ENCODE measurements at regions not wholly inside any gene's neighbourhood (a gene's known extent, or its start where the extent isn't known, plus 50 kb on each side); places are given as distances from the start of the nearest gene placed in this dataset.

DNA sequence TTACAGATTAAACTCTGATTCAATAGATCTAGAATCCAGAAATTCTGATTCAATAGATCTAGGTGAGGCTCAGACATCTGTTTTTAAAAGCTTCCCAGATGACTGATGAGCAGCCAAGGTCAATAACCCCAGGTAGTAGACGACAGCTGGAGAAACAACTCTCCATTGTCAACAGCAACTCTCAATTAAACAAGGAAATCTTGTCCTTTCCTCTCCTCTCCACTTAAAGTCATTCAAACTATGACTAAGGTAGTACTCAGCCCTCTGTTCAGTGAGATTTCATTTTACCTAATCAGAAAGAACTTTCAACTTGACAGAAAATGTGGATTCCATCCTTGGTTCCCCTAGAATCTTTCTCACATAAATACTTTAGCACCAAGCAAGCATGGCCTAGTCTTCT lies 94.6 kb upstream of the SCG2 start:
- Histone ChIP-seq H3K36me3 (no peaks in the 10 kb centered on the region), H3K27me3 (replicated peaks in 1 of 7) (no peaks in the 10 kb centered on the region), H3K4me1 (no peaks in the 10 kb centered on the region), H3K27ac (no peak overlapping the region), H3K9me3 (no peaks in the 10 kb centered on the region), H3K4me3 (no peak overlapping the region)
- intact Hi-C loops (cut with DNase I; ENCODE audit: low total_unique reads) = loop anchor here (10.0 kb wide), 1 partner anchor 88 kb away; no protein-coding TSS in a partner anchor
- 53 to 76% (median 68%) methylated on average over 1 of the region's 1 CpG for WGBS, 5 donors
- DNase-seq = no peak
- TF ChIP-seq, protein P1, sequence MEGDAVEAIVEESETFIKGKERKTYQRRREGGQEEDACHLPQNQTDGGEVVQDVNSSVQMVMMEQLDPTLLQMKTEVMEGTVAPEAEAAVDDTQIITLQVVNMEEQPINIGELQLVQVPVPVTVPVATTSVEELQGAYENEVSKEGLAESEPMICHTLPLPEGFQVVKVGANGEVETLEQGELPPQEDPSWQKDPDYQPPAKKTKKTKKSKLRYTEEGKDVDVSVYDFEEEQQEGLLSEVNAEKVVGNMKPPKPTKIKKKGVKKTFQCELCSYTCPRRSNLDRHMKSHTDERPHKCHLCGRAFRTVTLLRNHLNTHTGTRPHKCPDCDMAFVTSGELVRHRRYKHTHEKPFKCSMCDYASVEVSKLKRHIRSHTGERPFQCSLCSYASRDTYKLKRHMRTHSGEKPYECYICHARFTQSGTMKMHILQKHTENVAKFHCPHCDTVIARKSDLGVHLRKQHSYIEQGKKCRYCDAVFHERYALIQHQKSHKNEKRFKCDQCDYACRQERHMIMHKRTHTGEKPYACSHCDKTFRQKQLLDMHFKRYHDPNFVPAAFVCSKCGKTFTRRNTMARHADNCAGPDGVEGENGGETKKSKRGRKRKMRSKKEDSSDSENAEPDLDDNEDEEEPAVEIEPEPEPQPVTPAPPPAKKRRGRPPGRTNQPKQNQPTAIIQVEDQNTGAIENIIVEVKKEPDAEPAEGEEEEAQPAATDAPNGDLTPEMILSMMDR (IDR thresholded peaks at IDR 0.05 in 8 of 11, conservative IDR thresholded peaks at IDR 0.05 in 3 of 11) = no peak
- TF ChIP-seq POLR2A (IDR thresholded peaks at IDR 0.05) (no peak), POLR2AphosphoS5 (IDR thresholded peaks at IDR 0.05) (no peak)

DNA sequence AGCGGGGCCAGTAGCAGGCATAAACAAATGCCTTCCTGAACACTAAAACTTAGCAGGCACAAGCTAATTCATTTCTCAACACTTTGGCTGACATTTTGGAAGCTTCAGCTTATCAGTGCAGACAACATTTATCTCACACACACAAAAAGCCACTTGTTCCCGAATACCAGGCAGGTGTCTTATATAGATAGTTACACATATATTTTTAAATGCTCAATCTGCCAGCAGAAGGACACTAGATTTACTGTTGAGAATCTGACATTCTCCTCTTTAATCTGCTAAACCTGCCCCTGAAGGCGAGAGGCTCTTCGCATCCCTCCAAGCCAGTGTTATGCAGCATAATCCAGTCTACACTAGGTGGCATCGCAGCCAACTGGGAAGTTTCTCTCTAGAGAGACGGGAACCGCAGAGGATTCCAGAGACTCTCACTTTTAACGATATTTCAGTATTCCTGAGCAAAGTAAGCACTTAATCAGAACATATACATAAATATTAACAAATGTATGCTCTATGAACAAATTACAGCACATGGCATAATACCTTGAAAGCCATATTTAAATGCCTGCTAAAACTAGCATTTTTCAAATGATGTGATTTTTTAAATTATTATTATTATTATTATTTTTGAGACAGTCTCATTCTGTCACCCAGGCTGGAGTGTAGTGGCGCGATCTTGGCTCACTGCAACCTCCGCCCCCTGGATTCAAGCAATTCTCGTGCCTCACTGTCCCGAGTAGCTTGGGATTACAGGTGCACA lies 90.2 kb upstream of the SCG2 start:
- intact Hi-C loops (cut with DNase I; ENCODE audit: low total_unique reads) = loop anchor here (10.0 kb wide), 1 partner anchor 92 kb away; no protein-coding TSS in a partner anchor

DNA sequence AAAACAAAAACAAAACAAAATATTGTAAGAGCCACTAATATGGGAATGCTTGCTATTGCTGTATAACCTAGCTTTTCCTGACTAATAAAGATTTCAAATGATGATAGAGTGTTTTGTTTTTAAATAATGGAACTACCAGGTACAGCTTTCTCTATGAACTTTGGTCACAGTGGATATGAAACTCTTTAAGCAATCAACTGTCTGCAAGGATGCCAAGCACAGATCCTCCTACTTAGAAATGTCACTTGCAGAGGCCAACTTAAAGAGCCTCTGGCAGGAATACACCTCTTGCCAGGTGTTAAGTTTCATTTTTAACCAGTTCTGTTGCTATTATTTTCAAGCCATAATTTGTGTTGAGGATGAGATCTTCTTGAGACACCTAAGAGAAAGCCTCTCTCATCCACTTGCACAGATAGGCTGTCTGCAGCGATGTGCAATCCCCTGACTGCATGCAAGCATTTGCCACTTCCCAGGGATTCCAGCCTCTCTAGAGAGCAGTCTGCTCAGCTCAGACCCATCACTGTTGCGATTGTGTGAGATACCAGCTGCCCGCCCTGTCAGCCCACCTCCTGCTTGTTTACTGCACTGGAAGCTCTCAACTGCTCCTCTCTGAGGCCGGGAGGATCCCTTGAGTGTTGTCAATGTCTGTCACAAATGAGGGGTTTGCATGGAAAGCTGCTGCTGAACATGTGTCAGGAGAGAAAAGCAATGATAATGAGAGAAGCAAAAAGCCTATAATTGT lies 86.1 kb upstream of the SCG2 start:
- H3K36me3 ChIP-seq = no peaks in the 10 kb centered on the region
- no peak overlapping the region for H3K27ac ChIP-seq
- intact Hi-C loops (cut with DNase I; ENCODE audit: low total_unique reads) = no loop called here
- no peak for TF ChIP-seq POLR2AphosphoS5 (IDR thresholded peaks at IDR 0.05)
- TF ChIP-seq, protein P1 (IDR thresholded peaks at IDR 0.05 in 8 of 11, conservative IDR thresholded peaks at IDR 0.05 in 3 of 11) = no peak
- H3K4me3 ChIP-seq = no peak overlapping the region
- 42 to 67% (median 52%) methylated on average over 4 of the region's 4 CpGs for WGBS, 5 donors
- no peaks in the 10 kb centered on the region for H3K4me1 ChIP-seq
- no peaks in the 10 kb centered on the region for H3K27me3 ChIP-seq (replicated peaks in 1 of 7)
- H3K9me3 ChIP-seq = no peaks in the 10 kb centered on the region
- no peak for DNase-seq

More for the DNA sequence above, 90.2 kb upstream of the SCG2 start:
- Histone ChIP-seq H3K9me3 (no peaks in the 10 kb centered on the region), H3K36me3 (no peaks in the 10 kb centered on the region), H3K27me3 (replicated peaks in 1 of 7) (no peaks in the 10 kb centered on the region), H3K27ac (no peak overlapping the region), H3K4me1 (no peaks in the 10 kb centered on the region), H3K4me3 (no peak overlapping the region)
- no peak for DNase-seq
- WGBS, 5 donors = 50 to 54% (median 52%) methylated on average over 13 of the region's 13 CpGs
- no peak for TF ChIP-seq POLR2A (IDR thresholded peaks at IDR 0.05)
- TF ChIP-seq, protein P1 (IDR thresholded peaks at IDR 0.05 in 8 of 11, conservative IDR thresholded peaks at IDR 0.05 in 3 of 11) = peak in 7 of 11 experiments; percentile 13 to 49 (median 36)

- no peaks in the 10 kb centered on the region for H3K4me1 ChIP-seq
- TF ChIP-seq, protein P1 (IDR thresholded peaks at IDR 0.05 in 8 of 11, conservative IDR thresholded peaks at IDR 0.05 in 3 of 11) = no peak
- TF ChIP-seq POLR2A (IDR thresholded peaks at IDR 0.05) (no peak), POLR2AphosphoS5 (IDR thresholded peaks at IDR 0.05) (no peak)
- DNase-seq = no peak
- intact Hi-C loops (cut with DNase I; ENCODE audit: low total_unique reads) = no loop called here
- 49 to 54% (median 49%) methylated on average over 3 of the region's 3 CpGs for WGBS, 5 donors
- no peaks in the 10 kb centered on the region for H3K9me3 ChIP-seq
- no peaks in the 10 kb centered on the region for H3K27me3 ChIP-seq (replicated peaks in 1 of 7)
- H3K36me3 ChIP-seq = no peaks in the 10 kb centered on the region
- no peak overlapping the region for H3K4me3 ChIP-seq
- H3K27ac ChIP-seq = no peak overlapping the region
Measured at GRCh38 chr2:223681125-223681524, 79.0 kb upstream of the SCG2 start.

All from spleen (tissue), 11 donors.